Loucy (cell line): ENCODE measurements at regions not wholly inside any gene's neighbourhood (a gene's known extent, or its start where the extent isn't known, plus 50 kb on each side); places are given as distances from the start of the nearest gene placed in this dataset.

Experiments used
- H2AFZ ChIP-seq: fragments of 200-600 bp; sonication (generic); 2 replicates; pipeline ENCODE4 v1.6.0; 2016; ENCODE audit warnings: antibody characterized with exemption, mild to moderate bottlenecking, low read length, moderate library complexity
- H3F3A ChIP-seq: fragments of 200-600 bp; 2 replicates; pipeline ENCODE4 v1.6.0; 2016; ENCODE audit warnings: antibody characterized with exemption, low read depth, mild to moderate bottlenecking
- H3K27me3 ChIP-seq: fragments of 200-600 bp; sonication (generic); 2 replicates; pipeline ENCODE4 v1.6.1; 2014; ENCODE audit warnings: low read length, mild to moderate bottlenecking; ENCODE audit not compliant: insufficient read depth, poor library complexity, severe bottlenecking
- H3K36me3 ChIP-seq: fragments of 200-600 bp; sonication (generic); 2 replicates; pipeline ENCODE4 v1.6.1; 2016; ENCODE audit warnings: low read length; ENCODE audit not compliant: insufficient read depth
- H3K4me1 ChIP-seq: fragments of 200-600 bp; sonication (generic); 2 replicates; pipeline ENCODE4 v1.5.1; 2014; ENCODE audit warnings: low read length, mild to moderate bottlenecking; ENCODE audit not compliant: insufficient read depth, poor library complexity, severe bottlenecking
- H3K4me2 ChIP-seq: fragments of 200-600 bp; sonication (generic); 2 replicates; pipeline ENCODE4 v1.6.0; 2014; ENCODE audit warnings: antibody characterized with exemption, low read length, low read depth, mild to moderate bottlenecking; ENCODE audit not compliant: poor library complexity, severe bottlenecking
- H3K4me3 ChIP-seq: fragments of 200-600 bp; sonication (generic); 2 replicates; pipeline ENCODE4 v1.5.1; 2014; ENCODE audit warnings: low read length, mild to moderate bottlenecking, mixed read lengths; ENCODE audit not compliant: poor library complexity, severe bottlenecking
- H3K79me2 ChIP-seq: fragments of 200-600 bp; sonication (generic); 2 replicates; pipeline ENCODE4 v1.6.1; 2014; ENCODE audit warnings: low read length; ENCODE audit not compliant: insufficient read depth
- H3K9ac ChIP-seq: fragments of 200-600 bp; sonication (generic); 2 replicates; pipeline ENCODE4 v1.6.0; 2014; ENCODE audit warnings: mild to moderate bottlenecking, low read depth, low read length, moderate library complexity; ENCODE audit not compliant: poor library complexity, severe bottlenecking
- H3K9me2 ChIP-seq: fragments of 200-600 bp; sonication (generic); replicated peaks from 2 replicates; pipeline ENCODE4 v1.6.1; 2016; ENCODE audit warnings: low read depth, low read length, mixed read lengths
- H3K9me3 ChIP-seq: fragments of 200-600 bp; sonication (generic); 2 replicates; pipeline ENCODE4 v1.6.1; 2014; ENCODE audit warnings: mild to moderate bottlenecking, antibody characterized with exemption, low read length, low read depth; ENCODE audit not compliant: insufficient read depth
- H4K20me1 ChIP-seq: fragments of 200-600 bp; sonication (generic); 2 replicates; pipeline ENCODE4 v1.6.0; 2014; ENCODE audit warnings: antibody characterized with exemption, low read length, mild to moderate bottlenecking; ENCODE audit not compliant: insufficient read depth, poor library complexity, severe bottlenecking
- CTCF ChIP-seq: fragments of 200-600 bp; sonication (generic); conservative IDR thresholded peaks from 2 replicates; pipeline ENCODE4 v1.5.1; 2014; ENCODE audit warnings: mild to moderate bottlenecking, antibody characterized with exemption, low read length
- EZH2phosphoT487 ChIP-seq: fragments of 200-600 bp; IDR thresholded peaks from 2 replicates; pipeline ENCODE4 v1.6.1; 2018; ENCODE audit warnings: antibody characterized with exemption, mild to moderate bottlenecking, moderate library complexity, borderline replicate concordance

- H2AFZ ChIP-seq, result no peak overlapping the region
- no peaks in the 10 kb centered on the region for H3K79me2 ChIP-seq
- no peaks in the 10 kb centered on the region for H3K27me3 ChIP-seq
- no peak overlapping the region for H3K4me3 ChIP-seq
- TF ChIP-seq EZH2phosphoT487 (no peak), CTCF (no peak)
- H3K9ac ChIP-seq, result no peak overlapping the region
- H3K4me1 ChIP-seq, result no peaks in the 10 kb centered on the region
- no peaks in the 10 kb centered on the region for H3K9me2 ChIP-seq
- no peaks in the 10 kb centered on the region for H3F3A ChIP-seq
- no peaks in the 10 kb centered on the region for H4K20me1 ChIP-seq
- H3K9me3 ChIP-seq, result no peaks in the 10 kb centered on the region
- H3K36me3 ChIP-seq, result no peaks in the 10 kb centered on the region
- H3K4me2 ChIP-seq, result no peak overlapping the region
These were observed 373.6 kb downstream of the PBX1 start for GRCh38 chr1:164932580-164932979.

GRCh38 chr1:164930833-164931232 is 371.8 kb downstream of the PBX1 start:
- Histone ChIP-seq H3K27me3 (no peaks in the 10 kb centered on the region), H3K4me3 (no peak overlapping the region), H3K79me2 (no peaks in the 10 kb centered on the region), H3K4me1 (no peaks in the 10 kb centered on the region), H3K9me3 (no peaks in the 10 kb centered on the region), H3K4me2 (no peak overlapping the region), H3K36me3 (no peaks in the 10 kb centered on the region), H2AFZ (no peak overlapping the region), H3F3A (no peaks in the 10 kb centered on the region), H4K20me1 (no peaks in the 10 kb centered on the region), H3K9ac (no peak overlapping the region), H3K9me2 (no peaks in the 10 kb centered on the region)
- TF ChIP-seq CTCF, result no peak
- TF ChIP-seq EZH2phosphoT487, result no peak

GRCh38 chr1:164930241-164930640 is 371.3 kb downstream of the PBX1 start:
- Histone ChIP-seq H3K9me3 (no peaks in the 10 kb centered on the region), H4K20me1 (no peaks in the 10 kb centered on the region), H3K4me1 (no peaks in the 10 kb centered on the region), H3K79me2 (no peaks in the 10 kb centered on the region), H3K36me3 (no peaks in the 10 kb centered on the region), H3F3A (no peaks in the 10 kb centered on the region), H3K4me3 (no peak overlapping the region), H3K27me3 (no peaks in the 10 kb centered on the region), H3K4me2 (no peak overlapping the region), H3K9me2 (no peaks in the 10 kb centered on the region), H3K9ac (no peak overlapping the region), H2AFZ (no peak overlapping the region)
- TF ChIP-seq CTCF (no peak), EZH2phosphoT487 (no peak)
